ENCODE measurements at regions not wholly inside any gene's neighbourhood (a gene's known extent, or its start where the extent isn't known, plus 50 kb on each side); places are given as distances from the start of the nearest gene placed in this dataset.

DNA sequence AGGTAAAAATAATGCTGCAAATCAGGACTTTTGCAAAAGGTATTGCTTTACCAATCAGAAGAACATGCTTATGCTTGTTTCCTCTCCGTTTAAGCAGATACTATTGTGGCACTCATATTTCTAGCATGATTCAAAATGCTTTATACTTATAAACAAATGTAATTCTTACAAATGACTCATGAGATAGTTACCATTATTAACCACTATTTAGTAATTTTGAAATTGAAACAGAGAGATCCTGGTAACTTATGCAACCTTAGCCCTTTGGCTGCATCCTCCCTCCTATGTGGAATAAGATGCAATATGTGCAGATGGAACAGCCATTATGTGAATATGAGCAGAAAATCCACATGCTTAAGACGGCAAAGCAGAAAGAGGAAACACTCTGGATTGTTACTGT lies 164.7 kb downstream of the PCDH18 start:
- TF ChIP-seq, protein P1, sequence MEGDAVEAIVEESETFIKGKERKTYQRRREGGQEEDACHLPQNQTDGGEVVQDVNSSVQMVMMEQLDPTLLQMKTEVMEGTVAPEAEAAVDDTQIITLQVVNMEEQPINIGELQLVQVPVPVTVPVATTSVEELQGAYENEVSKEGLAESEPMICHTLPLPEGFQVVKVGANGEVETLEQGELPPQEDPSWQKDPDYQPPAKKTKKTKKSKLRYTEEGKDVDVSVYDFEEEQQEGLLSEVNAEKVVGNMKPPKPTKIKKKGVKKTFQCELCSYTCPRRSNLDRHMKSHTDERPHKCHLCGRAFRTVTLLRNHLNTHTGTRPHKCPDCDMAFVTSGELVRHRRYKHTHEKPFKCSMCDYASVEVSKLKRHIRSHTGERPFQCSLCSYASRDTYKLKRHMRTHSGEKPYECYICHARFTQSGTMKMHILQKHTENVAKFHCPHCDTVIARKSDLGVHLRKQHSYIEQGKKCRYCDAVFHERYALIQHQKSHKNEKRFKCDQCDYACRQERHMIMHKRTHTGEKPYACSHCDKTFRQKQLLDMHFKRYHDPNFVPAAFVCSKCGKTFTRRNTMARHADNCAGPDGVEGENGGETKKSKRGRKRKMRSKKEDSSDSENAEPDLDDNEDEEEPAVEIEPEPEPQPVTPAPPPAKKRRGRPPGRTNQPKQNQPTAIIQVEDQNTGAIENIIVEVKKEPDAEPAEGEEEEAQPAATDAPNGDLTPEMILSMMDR (IDR thresholded peaks at IDR 0.05) = no peak
- no peak for TF ChIP-seq POLR2AphosphoS5 (IDR thresholded peaks at IDR 0.05)

Data from stomach (tissue), 4 donors.